ENCODE measurements at regions not wholly inside any gene's neighbourhood (a gene's known extent, or its start where the extent isn't known, plus 50 kb on each side); places are given as distances from the start of the nearest gene placed in this dataset.
"Not testable (repeated sequence)": the region's sequence is repeated elsewhere in the genome, so short reads cannot be mapped to it uniquely, and the experiment has no call there.

GRCh38 chr4:65265526-65265925 lies 404.8 kb downstream of the EPHA5 start:
- no peak for DNase-seq

GRCh38 chr4:65259296-65259695 lies 411.0 kb downstream of the EPHA5 start:
- no peak for DNase-seq

GRCh38 chr4:65250916-65251315 lies 419.4 kb downstream of the EPHA5 start:
- no peak for DNase-seq

- DNase-seq: no peak
Observed at GRCh38 chr4:65249111-65249510, 421.2 kb downstream of the EPHA5 start.

GRCh38 chr4:65242156-65242846 lies 428.0 kb downstream of the EPHA5 start:
- DNase-seq: no peak

- no peak for DNase-seq
Observed at GRCh38 chr4:65241257-65241997, 428.9 kb downstream of the EPHA5 start.

- no peak for DNase-seq
Observed at GRCh38 chr4:65234061-65234460, 436.2 kb downstream of the EPHA5 start.

GRCh38 chr4:65227628-65228027 lies 442.7 kb downstream of the EPHA5 start:
- DNase-seq: no peak

GRCh38 chr4:65223601-65224000 lies 446.7 kb downstream of the EPHA5 start:
- no peak for DNase-seq

GRCh38 chr4:65223074-65223473 lies 447.2 kb downstream of the EPHA5 start:
- not testable (repeated sequence) for DNase-seq

- no peak for DNase-seq
Observed at GRCh38 chr4:65217179-65217578, 453.1 kb downstream of the EPHA5 start.

- DNase-seq: no peak
Observed at GRCh38 chr4:65202853-65203236, 467.4 kb downstream of the EPHA5 start.

- DNase-seq: no peak
Observed at GRCh38 chr4:65202165-65202852, 468.0 kb downstream of the EPHA5 start.

- no peak for DNase-seq
Observed at GRCh38 chr4:65195666-65196065, 474.6 kb downstream of the EPHA5 start.

- DNase-seq: no peak
Observed at GRCh38 chr4:65195002-65195401, 475.3 kb downstream of the EPHA5 start.

- no peak for DNase-seq
Observed at GRCh38 chr4:65193985-65194384, 476.3 kb downstream of the EPHA5 start.

GRCh38 chr4:65190780-65191179 lies 479.5 kb downstream of the EPHA5 start:
- no peak for DNase-seq

- DNase-seq: no peak
Observed at GRCh38 chr4:65175585-65175984, 494.7 kb downstream of the EPHA5 start.

- DNase-seq: no peak
Observed at GRCh38 chr4:65170768-65171514, 499.3 kb downstream of the EPHA5 start.

- DNase-seq: no peak
Observed at GRCh38 chr4:65167719-65168118, 502.6 kb downstream of the EPHA5 start.

- no peak for DNase-seq
Observed at GRCh38 chr4:65152205-65152604, 518.1 kb downstream of the EPHA5 start.

- no peak for DNase-seq
Observed at GRCh38 chr4:65139998-65140397, 530.3 kb downstream of the EPHA5 start.

- no peak for DNase-seq
Observed at GRCh38 chr4:65126200-65126599, 544.1 kb downstream of the EPHA5 start.

Measured in inflammatory macrophage (primary cell).